GM21447 (cell line): ENCODE measurements at regions not wholly inside any gene's neighbourhood (a gene's known extent, or its start where the extent isn't known, plus 50 kb on each side); places are given as distances from the start of the nearest gene placed in this dataset.
"Not testable (repeated sequence)": the region's sequence is repeated elsewhere in the genome, so short reads cannot be mapped to it uniquely, and the experiment has no call there.

Source experiments
- ATAC-seq: cut with Tn5 transposase; IDR thresholded peaks from one replicate; pipeline ENCODE4 v1.9.1; 2021; ENCODE audit not compliant: unreplicated experiment

DNA sequence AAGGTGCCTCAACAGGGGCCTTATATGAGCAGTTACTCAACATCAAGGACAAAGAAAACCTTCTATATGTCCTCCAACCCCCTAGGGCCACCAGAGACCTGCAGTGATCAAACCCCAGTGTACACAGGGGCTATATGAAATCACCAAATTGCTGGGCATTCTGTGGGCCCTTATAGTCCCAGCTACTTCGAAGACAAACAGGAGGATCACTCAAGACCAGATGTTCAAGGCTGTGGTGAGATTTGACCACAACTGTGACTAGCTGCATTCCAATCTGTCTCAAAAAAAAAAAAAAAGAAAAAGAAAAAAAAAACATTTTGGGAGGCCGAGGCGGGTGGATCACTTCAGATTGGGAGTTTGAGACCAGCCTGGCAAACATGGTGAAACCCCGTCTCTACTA is 51.0 kb upstream of the PRB2 start:
- ATAC-seq, result no peak

DNA sequence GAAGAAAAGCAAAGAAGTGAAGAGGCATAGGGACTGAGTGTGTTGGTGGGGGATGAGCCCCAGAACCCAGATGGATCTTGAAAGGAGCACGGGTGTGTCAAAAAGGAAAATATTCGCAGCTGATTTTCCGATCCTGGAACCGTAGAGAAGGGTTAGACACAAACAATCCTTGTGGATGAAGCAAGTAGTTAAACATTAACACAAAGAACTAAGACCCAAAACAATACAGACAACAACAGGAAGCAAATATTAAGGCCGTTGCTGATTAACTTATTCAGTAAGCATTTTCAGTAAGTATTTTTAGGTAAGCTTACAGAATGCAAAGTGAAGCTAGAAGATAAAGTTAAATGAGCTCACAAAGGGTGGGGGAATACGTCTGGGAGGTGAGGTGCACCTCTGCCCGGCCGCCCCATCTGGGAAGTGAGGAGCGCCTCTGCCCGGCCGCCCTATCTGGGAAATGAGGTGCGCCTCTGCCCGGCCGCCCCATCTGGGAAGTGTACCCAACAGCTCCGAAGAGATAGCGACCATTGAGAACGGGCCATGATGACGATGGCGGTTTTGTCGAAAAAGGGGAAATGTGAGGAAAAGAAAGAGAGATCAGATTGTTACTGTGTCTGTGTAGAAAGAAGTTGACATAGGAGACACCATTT is 62.8 kb upstream of the PRB2 start:
- no peak for ATAC-seq

DNA sequence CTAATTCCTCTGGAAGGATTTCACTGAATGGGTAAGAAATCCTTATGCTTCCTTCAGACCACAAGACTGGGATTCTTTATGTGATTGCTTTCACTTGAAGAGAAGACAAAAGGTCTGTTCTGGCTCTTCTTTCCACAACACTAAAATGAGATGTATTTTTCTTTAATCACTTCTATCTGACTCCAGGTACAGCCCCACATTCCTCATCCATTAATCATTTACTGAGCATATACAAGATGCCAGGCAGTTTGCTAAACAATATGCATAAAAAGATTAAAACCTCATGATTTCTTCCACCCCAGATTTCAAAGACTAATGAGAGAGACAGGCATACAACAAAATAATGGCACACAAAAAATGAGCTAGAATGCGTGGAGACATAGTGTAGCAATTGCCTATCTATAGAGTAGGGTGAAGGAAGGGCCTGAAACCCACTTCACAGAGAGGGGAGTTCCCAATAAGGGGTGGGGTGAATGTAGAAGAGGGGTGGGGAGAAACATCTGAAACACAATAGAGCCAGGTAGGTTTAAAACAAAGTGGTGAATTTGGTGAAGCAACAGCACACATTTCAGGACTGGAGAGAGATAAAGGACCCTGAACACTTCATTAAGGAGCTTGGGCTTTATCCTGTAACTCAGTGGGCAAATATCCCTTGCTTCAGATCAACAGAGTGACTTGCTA is 65.1 kb upstream of the PRB2 start:
- ATAC-seq, result no peak

- no peak for ATAC-seq
These were observed 66.1 kb upstream of the PRB2 start for GRCh38 chr12:11461433-11461832.

DNA sequence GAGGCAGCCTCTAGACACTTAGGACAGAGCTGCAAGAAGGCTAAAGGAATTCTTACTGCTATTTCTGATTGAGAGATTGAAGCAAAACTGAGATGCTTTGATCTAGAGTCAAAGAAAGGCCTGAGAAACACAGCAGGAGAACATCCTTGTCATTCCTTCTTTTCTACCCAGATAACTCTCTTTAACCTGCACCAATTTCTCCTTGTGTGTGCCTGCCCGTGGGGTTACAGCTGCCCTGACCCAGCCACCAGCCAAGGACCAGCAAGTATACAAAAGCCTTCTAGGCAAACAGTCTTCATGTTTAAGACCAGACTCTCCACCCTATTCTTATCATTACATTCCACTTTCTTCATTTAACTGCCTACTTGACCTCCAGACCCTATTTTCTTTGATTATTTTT is 81.7 kb upstream of the PRB2 start:
- ATAC-seq, result no peak

DNA sequence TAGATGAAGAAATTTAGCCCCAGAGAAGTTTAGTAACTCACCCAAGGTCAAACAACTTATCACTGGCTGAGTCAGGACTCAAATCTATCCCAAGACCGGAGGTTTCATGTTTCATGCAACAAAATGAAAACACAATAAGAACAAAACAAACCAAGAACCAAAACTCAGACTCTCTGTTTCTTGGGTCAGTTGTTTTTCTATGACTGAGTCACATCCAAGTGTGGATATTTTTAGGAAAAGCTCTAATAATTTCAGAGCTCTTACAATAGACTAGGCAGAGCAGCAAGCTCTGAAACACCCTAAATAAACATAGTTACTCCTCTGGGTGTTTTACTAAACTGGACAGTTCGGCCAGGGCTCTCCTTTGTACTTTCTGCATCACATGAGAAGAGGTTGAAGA is 87.6 kb upstream of the PRB2 start:
- ATAC-seq, result no peak

- ATAC-seq, result peak; percentile 85
These were observed 91.5 kb upstream of the PRB2 start for GRCh38 chr12:11486623-11487444.

- no peak for ATAC-seq
These were observed 100.9 kb upstream of the PRB2 start for GRCh38 chr12:11496157-11496851.

- no peak for ATAC-seq
These were observed 102.1 kb upstream of the PRB2 start for GRCh38 chr12:11497438-11497837.

GRCh38 chr12:11497995-11498394 is 102.6 kb upstream of the PRB2 start:
- peak; percentile 68 for ATAC-seq

- not testable (repeated sequence) for ATAC-seq
These were observed 103.2 kb upstream of the PRB2 start for GRCh38 chr12:11498574-11498973.

DNA sequence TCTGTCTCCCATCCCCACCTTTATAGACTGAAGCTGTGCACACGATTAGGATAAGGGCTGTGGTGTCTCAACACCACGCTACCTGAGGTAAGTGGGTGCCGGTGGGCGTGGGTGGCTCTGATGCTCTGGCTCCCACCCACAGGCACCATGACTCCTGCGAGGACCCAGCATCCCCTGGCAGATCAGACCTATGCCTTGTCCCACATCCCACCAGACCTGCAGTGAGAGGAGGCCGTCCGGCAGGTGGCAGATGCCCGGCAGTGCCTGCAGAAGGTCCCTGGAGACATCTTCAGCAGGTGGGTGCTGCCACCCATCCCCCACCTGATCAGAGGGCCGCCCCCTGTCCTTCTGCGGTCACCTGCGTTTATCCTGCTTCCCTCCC is 104.4 kb upstream of the PRB2 start:
- no peak for ATAC-seq

DNA sequence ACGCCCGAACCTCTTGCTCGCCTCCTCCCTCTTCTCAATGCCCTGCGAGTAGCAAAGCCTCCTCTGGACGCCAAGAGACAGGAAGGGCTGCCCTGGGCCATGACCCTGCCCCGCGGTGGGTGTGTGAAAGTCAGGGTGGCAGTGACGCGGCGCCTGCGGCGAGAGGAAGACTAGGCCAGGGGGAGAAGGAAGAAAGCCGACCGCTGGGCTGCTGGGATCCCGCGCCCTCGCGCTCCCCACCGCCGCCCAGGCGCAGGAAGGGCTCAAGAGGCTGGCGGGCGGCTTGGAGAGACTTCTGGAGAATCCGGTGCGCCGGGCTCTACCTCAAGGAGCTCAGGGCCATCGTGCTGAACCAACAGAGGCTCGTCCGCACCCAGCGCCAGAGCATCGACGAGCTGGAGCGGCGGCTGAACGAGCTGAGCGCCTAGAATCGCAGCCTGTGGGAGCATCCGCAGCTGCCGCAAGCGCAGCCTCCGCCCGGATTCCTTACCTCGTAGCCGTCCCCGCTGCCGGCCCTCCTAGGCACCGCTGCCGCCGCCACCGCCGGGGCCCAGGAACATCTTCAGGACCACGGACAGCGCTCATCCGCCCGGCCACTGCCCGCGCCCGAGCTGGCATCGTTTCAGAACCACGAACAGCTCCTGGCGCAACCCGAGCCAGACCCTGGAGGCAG is 105.0 kb upstream of the PRB2 start:
- ATAC-seq, result no peak

DNA sequence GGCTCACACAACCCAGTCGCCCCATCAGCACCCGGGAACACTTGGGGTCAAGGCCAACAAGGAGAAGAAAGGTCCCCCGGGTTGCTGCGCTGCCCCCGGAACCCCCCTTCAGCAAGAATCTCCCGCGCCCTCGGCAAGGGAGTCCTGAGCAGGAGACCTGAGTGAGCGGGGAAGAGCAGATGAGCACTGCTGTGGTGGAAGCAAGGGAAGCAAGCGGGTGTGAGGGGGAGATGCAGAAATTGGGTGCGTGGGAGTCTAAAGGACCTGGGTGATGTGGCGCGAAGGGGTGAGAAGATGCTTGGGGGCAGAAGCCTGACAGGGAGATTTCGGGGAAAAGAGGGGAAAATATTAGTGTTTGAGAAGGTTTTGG is 105.5 kb upstream of the PRB2 start:
- ATAC-seq, result no peak

DNA sequence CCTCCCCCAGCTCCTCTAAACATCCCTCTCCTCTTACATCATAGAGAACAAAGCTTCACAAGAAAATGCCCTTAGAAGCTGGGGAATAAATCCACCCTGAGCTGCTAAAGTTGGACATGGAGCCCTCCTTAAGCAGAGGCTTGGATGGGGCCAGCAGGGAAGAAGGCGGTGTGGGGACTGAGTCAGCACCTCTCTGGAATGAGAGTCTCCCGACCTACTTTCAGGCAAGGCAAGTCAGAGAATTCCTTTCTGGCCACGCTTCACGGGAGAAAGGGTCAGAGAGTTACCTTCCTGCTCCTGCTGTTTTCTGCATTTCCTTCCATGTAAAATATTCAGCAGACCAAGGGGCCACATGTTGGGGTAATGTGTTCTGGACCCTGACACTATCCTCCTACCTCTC is 113.3 kb upstream of the PRB2 start:
- no peak for ATAC-seq

GRCh38 chr12:11509326-11509725 is 114.0 kb upstream of the PRB2 start:
- no peak for ATAC-seq

DNA sequence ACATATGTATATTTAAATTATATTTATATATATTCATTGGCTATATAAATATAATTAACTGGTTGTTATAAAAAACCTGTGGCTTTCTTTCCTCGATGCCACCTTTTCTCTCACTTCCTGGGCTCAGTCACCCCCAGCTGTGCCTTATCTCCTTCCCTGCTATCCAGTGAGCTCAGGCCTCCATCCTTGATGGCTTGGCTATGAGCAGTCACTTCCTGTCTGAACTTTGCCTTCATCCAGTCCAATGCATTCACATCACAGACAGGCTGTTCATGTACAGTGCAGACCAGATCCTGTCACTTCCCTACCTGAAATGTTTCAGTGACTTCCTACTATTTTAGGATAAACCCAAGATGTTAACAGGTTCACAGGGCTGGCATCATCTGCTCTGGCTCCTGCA is 115.3 kb upstream of the PRB2 start:
- no peak for ATAC-seq

DNA sequence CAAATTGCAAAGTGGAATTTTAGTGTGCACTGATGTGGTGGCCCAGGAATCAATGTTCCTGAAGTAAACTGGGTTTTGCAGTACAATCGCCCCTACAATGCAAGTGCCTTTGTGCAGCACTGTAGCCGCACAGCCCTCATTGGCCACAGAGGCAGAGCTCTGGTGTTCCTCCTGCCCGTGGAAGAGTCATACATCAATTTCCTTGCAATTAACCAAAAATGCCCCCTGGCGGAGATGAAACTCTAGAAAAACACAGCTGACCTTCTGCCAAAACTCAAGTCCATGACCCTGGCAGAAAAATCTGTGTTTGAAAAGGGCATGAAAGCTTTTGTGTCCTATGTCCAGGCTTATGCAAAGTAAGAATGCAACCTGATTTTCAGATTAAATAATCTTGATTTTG is 117.9 kb upstream of the PRB2 start:
- no peak for ATAC-seq

DNA sequence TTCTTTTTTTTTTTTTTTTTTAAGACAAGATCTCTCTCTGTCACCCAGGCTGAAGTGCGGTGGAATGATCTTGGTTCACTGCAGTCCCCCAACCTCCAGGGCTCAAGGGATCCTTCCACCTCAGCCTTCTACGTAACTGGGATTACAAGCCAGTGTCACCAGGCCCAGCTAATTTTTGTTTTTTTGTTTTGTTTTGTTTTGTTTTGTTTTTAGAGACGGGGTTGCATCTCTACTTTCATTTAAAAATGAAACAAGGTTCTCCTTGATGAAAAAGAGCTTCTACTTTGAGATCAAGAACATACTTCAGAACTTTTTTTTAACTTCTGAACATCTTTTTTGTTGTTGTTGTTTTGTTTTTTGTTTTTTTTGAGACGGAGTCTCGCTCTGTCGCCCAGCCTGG is 121.7 kb upstream of the PRB2 start:
- no peak for ATAC-seq

DNA sequence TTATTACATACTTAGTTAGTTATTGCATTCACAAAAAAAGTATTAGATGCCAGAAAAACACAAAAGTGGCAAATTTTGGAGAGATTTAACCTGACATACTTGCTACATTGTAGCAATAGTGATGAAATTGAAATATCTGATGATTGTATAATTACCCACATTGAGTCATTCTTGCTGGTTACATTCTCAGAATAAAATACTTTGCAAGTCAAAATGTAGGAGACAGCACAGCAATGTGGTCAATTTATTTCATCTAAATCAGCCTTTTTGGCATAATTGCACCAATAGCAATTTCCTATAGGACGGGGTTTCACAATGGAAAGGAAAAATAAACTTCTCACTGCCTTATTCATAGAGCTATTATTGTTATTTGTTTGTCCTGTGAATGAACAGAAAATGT is 125.0 kb upstream of the ETV6 start:
- ATAC-seq, result no peak

GRCh38 chr12:11534064-11534463 is 115.4 kb upstream of the ETV6 start:
- no peak for ATAC-seq
